Umbilical cord (tissue), 1 donor: ENCODE measurements at regions not wholly inside any gene's neighbourhood (a gene's known extent, or its start where the extent isn't known, plus 50 kb on each side); places are given as distances from the start of the nearest gene placed in this dataset.
"Not testable (repeated sequence)": the region's sequence is repeated elsewhere in the genome, so short reads cannot be mapped to it uniquely, and the experiment has no call there.

Source experiments
- DNase-seq: peaks from one replicate; pipeline ENCODE4 v3.0.0-alpha.2; 2015; ENCODE audit warnings: low spot score

DNA sequence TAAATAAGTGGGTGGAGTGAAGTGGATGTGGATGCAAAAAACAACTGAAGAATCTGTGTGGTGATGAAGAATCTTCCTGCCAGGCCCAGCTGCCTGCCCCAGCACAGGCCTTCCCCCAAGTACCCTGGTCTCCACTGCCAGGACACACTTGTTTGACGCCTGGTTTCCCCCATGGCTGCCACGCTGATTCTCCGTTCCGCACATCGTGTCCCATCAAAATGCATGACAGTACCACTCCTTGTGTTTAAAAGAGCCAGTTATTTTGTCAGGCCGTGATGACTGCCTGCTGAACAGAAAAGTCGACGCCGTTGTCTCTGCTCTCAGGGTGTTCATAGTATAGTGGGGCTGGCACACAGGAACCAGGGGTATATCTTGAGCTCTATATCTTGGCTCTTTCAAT lies 50.3 kb upstream of the KYNU start:
- no peak for DNase-seq

DNA sequence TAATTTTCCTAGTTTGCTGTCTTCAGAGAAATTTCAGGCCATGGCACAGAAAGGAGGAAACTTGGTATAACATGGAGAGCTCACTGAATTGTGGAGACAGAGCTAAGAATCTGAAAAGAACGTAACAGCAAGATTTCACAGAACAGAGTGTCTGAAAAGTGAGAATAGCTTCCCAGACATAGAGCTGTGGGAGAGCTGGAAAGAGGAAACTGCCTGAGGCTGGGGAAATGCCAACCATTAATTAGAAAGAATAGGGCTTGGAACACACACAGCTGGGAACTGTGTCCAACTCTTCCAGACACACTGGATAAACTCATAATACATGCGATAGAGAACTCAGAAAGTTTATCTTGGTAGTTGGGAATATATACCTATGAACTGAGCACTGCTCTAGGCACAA lies 51.6 kb upstream of the KYNU start:
- no peak for DNase-seq

DNA sequence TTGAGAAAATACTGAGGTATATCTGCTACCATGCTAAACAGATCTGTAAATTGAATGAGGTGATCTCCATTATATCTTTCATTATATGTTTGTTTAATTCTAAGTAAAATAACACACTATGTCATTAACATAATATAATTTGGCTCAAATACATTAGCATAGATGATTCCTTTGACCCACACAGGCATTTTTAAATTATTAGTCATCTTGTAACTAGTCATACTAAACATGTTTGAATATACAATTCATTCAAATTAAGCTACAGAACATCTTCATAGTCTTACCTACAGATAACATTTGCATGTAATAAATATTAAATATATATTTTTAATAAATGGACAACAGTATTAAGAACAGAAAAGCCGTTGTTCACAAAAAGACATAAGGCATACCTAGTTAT lies 52.7 kb upstream of the KYNU start:
- no peak for DNase-seq

DNA sequence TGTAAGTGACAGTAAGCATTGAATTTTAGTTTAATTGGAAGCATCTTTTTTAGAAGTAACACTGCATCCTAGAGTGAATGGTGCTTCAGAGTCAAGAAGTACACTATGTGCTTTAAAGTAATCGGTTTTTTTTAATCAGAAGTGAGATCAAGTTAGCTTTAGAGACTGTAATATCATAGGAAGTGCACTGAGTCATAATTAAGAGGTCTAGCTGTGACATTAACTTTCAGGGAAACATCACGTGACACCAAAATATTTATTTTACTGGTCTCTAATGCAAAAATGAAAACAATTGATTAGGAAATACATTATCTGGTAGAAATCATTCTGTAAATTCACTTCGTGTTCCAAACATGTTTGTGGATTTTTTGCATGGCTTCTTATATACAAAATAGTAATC lies 55.3 kb upstream of the KYNU start:
- DNase-seq, result no peak

DNA sequence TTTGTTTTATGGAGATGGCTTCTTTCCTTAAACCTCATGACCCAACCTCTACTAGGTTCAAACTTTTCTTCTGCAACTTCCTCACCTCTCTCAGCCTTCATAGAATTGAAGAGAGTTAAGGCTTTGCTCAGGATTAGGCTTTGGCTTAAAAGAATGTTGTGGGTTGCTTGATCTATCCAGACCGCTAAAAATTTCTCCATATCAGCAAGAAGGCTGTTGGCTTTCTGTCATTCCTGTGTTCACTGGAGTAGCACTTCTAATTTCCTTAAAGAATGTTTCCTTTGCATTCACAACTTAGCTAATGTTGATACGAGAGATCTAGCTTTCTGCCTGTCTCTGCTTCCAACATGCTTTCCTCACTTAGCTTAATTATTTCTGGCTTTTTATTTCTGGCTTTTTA lies 58.1 kb upstream of the KYNU start:
- DNase-seq, result no peak

DNA sequence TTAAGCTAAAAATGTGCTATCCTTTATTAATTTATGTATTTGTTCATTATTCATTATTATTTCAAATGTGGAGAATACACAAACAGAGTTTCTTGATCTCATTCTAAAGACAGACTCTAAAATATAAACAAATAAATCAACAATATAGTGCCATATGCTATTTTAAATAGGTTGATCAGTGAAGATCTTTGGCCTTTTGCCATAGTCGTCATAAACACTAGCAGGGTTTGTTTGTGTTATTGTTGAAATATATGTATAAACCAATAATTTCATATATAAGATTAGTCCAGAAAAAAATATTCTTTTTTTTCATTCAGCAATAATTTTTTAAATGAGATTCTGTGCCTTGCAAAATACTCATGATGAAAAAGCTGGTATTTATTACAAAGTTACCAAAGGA lies 62.1 kb upstream of the KYNU start:
- no peak for DNase-seq

DNA sequence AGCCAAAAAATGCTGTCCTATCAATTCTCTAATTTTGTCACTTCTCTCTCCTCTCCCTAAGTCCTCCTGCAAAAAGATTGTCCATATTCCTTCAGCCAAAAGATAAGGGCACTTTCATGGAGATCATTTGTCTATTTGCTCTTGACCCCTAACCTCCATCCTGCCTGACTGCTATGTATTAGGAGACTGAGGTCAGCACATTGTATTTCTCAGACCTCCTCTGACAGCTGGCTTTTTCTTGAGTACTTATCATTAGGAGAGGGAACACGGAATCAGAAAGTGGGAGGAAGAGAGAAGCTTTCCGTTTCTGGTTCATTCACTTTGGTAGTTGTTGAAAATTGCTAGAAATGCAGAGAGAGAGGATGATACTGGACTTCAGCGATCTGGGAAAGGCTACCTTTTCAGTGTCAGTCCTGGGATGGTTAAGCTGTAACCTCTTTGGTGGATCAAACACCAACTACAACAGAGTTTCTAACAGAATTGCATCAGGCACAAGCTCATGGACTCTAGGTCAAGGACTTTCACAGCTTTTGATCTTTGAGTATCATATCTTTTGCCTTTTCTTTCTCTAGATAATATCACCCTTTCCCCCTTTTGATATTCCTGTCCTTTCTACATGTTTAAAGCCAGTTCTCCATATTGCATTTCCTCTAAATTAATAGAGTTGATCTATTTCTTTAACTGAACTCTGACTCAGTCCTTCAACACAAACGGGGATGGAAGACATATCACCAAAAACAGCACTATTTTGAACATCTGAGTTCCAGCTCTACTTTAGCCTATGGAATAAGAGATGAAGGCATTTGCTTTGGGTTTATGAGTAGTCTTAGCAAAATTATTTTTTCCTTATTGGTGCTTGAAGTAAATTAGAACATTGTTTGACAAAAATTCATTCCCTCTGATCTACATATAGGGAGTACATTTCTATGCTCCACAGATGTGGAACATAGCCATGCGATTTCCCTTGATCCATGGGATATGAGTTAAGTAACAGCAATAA lies 63.3 kb upstream of the KYNU start:
- no peak for DNase-seq

DNA sequence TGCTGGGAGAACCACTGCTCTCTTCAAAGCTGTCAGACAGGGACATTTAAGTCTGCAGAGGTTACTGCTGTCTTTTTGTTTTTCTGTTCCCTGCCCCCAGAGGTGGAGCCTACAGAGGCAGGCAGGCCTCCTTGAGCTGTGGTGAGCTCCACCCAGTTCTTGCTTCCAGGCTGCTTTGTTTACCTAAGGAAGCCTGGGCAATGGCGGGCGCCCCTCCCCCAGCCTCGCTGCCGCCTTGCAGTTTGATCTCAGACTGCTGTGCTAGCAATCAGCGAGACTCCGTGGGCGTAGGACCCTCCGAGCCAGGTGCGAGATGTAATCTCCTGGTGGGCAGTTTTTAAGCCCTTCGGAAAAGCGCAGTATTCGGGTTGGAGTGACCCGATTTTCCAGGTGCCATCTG lies 65.8 kb upstream of the KYNU start:
- not testable (repeated sequence) for DNase-seq

DNA sequence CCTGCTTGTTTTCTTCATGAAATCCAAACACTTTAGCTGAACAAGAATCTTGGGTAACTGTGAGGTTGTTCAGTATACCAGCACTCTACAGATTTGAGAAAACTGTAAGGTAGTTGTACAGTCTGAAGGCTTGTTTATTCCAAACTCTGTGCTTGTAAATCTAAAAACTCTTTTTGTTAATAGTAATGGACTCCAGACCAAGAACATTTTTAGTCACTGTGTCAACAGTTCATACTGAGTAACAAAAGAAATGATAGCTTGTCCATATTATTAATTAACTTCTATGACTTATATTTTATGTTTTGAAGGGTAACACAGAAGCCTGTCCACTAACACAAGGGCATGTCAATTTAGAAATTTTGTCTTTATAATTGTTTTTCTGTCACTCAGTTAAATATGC lies 72.2 kb upstream of the KYNU start:
- no peak for DNase-seq

DNA sequence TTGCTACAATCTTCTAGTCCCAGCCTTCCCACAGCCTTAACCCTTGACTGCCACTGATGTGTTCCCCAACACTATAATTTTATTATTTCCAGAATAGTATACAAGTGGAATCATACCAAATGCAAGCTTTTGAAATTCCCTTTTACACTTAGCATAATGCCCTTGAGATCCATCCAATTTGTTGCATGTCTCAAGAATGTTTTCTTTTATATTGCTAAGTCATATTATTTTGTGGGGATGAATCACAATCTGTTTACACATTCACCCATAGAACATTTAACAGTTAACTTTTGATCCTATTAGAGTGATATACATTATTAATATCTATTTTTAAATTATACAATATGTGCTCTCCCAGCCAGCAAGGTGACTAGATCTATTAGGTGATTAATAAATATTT lies 74.3 kb upstream of the KYNU start:
- no peak for DNase-seq

DNA sequence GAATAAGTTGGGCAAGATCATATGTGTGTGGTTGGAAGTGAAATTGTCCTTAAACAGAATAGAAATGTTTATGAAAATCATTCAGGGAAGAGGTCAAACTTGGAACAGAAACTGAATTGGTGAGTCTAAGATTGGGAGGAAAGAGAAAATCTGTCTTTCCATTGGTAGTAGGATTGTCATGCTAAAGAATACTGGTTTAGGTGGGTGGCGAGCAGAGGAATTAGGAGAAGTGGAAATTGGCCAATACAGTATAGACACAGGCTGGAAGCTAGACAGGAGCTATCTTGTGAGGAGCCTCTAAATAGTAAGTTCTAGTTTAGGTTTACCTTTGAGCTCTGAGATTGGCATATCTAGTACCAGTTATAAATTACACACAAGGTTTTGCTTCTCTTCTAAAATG lies 80.9 kb upstream of the KYNU start:
- DNase-seq, result no peak

DNA sequence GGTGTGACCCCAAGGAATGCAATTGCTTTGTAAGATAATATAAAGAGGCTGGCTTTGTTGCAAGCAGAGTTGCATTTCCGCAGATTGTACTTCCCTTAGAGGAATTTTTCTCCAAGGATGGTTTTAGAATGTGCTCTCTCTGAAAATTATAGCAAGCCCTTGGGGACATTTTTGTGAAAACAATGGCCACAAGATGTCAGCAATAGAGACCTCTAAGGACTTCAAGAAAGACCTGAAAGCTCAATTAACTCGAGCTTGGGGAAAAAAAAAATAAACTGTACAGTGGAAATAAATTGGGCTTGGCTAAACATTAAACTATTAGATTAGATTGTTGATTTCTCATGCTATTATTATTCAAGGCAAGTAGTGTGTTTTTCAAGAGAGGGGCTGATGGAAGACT lies 81.3 kb upstream of the KYNU start:
- no peak for DNase-seq

DNA sequence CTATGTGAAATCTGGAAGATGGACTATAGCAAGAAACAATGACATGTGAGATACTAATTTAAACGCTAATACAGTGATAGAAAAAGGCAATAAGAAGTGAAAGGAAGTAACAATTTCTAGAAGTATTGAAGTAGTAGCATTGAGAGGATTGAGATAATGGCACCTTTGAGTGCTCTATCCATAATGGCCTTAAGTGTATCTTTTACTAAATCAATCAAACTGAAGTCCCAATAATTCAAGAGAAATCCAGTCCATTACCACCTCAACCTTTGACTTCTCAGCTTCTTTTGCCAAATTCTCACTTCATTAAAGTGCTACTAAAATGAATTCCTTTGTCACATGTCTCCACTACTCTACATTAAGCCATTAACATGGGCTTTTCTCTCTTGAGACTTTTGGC lies 82.6 kb upstream of the KYNU start:
- no peak for DNase-seq

DNA sequence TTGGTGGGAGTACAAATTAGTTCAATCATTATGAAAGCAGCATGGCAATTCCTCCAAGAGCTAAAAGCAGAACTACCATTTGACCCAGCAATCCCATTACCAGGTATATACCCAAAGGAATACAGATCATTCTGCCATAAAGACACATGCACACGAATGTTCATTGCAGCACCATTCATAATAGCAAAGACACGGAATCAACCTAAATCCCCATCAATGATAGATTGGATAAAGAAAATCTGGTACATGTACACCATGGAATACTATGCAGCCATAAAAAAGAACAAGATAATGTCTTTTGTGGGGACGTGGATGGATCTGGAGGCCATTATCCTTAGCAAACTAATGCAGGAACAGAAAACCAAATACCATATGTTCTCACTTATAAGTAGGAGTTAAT lies 85.1 kb upstream of the KYNU start:
- not testable (repeated sequence) for DNase-seq

DNA sequence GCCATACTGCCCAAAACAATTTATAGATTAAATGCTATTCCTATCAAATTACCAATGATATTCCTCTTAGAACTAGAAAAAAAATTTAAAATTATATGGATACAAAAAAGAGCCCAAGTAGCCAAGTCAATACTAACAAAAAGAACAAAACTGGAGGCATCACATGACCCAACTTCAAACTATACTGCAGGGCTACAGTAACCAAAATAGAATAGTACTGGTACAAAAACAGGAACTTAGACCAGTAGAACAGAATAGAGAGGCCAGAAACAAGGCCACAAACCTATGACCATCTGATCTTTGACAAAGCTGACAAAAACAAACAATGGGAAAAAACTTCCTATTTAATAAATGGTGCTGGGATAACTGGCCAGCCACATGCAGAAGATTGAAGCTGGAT lies 86.1 kb upstream of the KYNU start:
- DNase-seq, result no peak

DNA sequence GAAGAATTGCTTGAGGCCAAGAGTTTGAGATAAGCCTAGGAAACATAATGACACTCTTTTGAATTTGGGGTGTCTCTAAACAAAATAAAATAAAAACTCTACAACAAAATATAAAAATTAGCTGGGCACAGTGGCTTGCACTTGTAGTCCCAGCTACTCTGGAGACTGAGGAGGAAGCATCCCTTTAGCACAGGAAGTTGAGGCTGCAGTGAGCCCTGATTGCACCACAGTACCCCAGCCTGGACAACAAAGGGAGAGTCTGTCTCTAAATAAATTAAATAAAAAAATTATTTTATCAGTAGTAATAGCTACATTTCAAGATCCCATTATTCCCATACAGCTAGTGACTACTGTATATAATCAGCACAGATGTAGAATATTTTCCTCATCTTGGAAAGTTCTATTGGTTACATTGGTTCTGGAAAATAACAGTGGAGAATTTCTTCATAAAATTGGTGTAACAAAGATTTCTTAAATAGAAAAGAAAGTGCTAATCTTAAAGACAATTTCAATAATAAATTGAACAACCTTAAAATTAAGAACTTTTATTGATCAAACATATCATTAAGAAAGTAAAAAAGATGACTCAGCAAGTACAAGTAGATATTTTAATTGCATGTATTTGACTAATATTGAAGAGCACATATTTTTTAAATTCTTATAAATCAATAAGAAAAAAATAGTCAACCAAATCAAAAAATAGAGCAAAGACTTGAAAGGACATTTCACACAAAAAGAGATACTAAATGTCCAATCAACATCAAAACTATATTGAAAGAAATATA lies 90.4 kb upstream of the KYNU start:
- no peak for DNase-seq

DNA sequence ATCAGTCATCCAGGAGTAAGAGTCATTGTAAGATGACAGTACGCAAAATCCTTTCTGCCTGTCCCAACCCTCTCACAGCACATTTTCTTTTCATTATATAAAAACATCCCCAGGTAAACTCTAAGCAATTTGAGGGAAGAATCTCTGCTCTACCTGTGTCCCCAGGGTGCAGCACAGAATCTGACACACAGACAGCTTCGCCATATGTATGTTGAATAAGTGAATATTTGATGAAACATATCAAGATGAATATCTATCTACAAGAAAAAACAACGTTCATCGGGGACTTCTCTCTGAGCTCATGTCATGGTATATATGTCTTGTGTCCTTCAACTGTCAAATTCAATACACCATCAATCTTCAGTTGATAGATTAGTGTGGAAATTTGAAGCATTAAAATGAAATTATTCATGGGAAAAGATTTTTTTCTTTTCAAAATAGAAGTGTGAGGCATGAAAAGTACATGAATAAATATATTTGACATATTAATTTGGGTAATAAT lies 94.5 kb upstream of the KYNU start:
- no peak for DNase-seq

DNA sequence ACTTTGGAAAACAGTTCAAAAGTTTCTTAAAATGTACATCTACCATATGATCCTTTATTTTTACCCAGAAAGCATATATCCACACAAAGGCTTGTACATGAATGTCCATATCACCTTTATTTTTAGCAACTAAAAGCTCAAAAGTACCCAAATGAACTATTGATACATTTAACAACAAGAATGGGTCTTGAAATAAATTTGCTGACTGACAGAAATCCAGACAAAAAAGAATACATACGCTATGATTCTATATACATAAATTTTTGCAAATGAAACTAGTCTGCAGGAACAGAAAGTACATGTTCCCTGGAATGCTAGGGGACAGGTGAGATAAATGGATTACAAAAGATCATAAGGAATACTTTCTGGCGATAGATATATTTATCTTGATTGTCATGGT lies 96.3 kb upstream of the KYNU start:
- no peak for DNase-seq

DNA sequence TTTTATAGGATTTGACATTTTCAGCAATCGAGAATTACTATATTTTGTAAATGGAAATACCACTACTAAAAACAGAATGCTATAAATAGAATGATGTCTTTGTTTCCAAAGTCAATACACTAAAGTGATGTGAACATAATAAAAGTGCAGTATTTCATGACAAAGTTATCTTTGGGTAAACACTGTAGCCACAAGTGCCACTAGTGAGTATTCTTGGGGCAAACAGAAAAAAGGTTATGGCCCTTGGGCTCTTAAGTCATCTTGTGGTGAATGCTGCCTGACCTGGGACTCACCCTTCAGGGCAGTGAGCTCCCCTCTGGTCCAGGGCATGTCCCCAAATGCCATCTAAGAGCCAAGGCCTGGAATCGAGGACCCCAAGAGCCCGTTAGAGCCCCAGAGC lies 99.2 kb upstream of the KYNU start:
- no peak for DNase-seq

DNA sequence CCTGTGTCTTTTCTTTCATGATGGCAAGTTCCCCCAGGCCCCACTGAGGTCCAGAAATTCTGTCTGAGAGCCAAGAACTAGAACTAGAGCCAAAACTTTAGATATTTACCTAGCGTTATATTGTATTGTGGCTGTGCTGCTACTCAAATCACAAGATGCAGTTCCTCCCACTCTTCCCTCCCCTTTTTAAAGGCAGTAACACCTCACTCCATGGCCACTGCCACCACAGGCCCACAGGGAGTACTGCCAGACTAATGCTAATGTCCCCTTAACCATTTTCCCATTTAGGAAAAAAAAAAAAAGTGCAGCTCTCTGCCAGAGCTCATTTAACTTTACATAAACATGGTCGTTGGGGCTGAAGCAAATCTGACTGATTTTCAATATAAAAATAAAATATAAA lies 99.7 kb upstream of the KYNU start:
- no peak for DNase-seq

DNA sequence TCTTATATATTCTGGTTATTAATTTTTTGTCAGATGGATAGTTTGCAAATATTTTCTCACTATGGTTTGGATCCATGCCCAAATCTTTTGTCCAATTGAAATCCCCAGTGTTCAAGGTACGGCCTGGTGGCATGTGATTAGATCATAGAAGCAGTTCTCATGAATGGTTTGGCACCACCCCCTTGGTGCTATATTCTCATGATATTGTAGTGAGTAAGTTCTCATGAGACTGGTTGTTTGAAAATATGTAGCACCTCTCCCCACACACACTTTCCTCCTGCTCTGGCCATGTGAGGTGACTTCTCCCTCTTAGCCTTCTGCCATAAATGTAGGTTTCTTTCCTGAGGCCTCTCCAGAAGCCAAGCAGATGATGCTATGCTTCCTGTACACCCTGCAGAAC lies 107.7 kb upstream of the KYNU start:
- DNase-seq, result no peak

DNA sequence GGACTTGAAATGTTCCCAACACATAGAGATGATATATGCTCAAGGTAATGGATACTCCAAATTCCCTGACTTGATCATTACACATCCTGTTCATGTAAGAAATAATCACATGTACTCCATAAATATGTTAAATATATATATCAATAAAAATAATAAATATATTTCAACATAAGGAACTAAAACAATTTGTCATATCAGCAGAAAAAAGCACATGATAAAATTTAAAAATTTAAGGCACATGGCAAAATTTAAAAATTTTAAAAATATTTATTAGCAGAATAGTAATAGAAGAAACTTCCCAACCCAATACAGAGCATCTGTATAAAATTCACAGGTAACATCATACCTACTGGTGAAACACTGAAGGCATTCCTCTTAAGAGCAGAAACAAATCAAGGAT lies 109.6 kb upstream of the KYNU start:
- DNase-seq, result no peak

DNA sequence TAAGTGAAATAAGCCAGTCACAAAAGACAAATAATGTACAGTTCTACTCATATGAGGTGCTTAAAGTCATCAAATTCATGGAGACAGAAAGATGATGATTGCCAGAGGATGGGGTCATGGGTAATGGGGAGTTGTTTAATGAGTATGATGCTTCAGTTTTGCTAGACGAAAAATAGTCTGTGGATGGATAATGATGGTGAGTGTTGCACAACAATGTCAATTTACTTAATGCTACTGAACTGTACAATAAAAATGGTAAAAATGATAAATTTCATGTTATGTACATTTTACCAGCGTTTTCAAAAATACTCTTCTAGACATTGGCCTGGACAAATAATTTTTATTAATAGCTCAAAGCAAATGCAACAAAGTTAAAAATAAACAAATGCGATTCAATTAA lies 118.5 kb upstream of the KYNU start:
- DNase-seq, result no peak
